IMR-90 (cell line): ENCODE measurements at regions not wholly inside any gene's neighbourhood (a gene's known extent, or its start where the extent isn't known, plus 50 kb on each side); places are given as distances from the start of the nearest gene placed in this dataset.
"Not testable (repeated sequence)": the region's sequence is repeated elsewhere in the genome, so short reads cannot be mapped to it uniquely, and the experiment has no call there.

ENCODE experiments used
- ATAC-seq: fragments of 200-7000 bp; cut with Tn5 transposase; 2 replicates; pipeline ENCODE4 v1.9.1; 2020; ENCODE audit warnings: low read depth, mild to moderate bottlenecking, moderate library complexity
- BruUV-seq: library from RNA; stranded (reverse); fragments of 400-500 nt; replicated peaks from 2 replicates; lab custom pipeline; 2021; lab: Mats Ljungman, UMichigan
- CTCF ChIA-PET: fragments of 300-600 bp; formaldehyde crosslinking; extraction: SDS; loops from one replicate; lab custom pipeline; 2021; ENCODE audit warnings: antibody characterized with exemption; lab: Yijun Ruan, JAX
- POLR2A ChIA-PET: fragments of 300-600 bp; sonication (Branson Sonifier 250); formaldehyde crosslinking; loops from one replicate; lab custom pipeline; 2022; ENCODE audit warnings: antibody characterized with exemption; ENCODE audit not compliant: unreplicated experiment; lab: Charles Lee
- DNase-seq: peaks from one replicate; pipeline ENCODE4 v3.0.0; 2013
- H2AFZ ChIP-seq: replicated peaks from 2 replicates; pipeline ENCODE3; 2013; ENCODE audit warnings: low read length, mild to moderate bottlenecking; ENCODE audit not compliant: poor library complexity
- H2AK5ac ChIP-seq: 2 replicates; pipeline ENCODE4 v1.6.1; 2013; ENCODE audit warnings: low read depth, low read length, inconsistent platforms
- H2AK9ac ChIP-seq: replicated peaks from 2 replicates; pipeline ENCODE3; 2013; ENCODE audit warnings: mild to moderate bottlenecking, low read depth, low read length, moderate library complexity; ENCODE audit not compliant: poor library complexity
- H2BK120ac ChIP-seq: 2 replicates; pipeline ENCODE4 v1.6.1; 2013; ENCODE audit warnings: low read depth, low read length, inconsistent platforms
- H2BK15ac ChIP-seq: 3 replicates; pipeline ENCODE4 v1.6.1; 2013; ENCODE audit warnings: low read depth, low read length, inconsistent platforms
- H2BK20ac ChIP-seq: 2 replicates; pipeline ENCODE4 v1.6.1; 2013; ENCODE audit warnings: low read depth, mild to moderate bottlenecking, inconsistent platforms, low read length, moderate library complexity
- H2BK5ac ChIP-seq: 2 replicates; pipeline ENCODE4 v1.6.1; 2013; ENCODE audit warnings: mild to moderate bottlenecking, low read depth, low read length, inconsistent platforms; ENCODE audit not compliant: poor library complexity, severe bottlenecking
- H3K14ac ChIP-seq: replicated peaks from 2 replicates; pipeline ENCODE4 v1.6.1; 2013; ENCODE audit warnings: low read depth, low read length, inconsistent platforms
- H3K18ac ChIP-seq: 2 replicates; pipeline ENCODE4 v1.6.1; 2013; ENCODE audit warnings: low read depth, low read length, control low read depth
- H3K23ac ChIP-seq: 2 replicates; pipeline ENCODE4 v1.6.1; 2013; ENCODE audit warnings: low read depth, low read length, inconsistent platforms
- H3K27ac ChIP-seq: 2 replicates; pipeline ENCODE4 v1.5.1; 2013; ENCODE audit warnings: mild to moderate bottlenecking, control low read depth, low read length; ENCODE audit not compliant: insufficient read depth
- H3K27me3 ChIP-seq: 2 replicates; pipeline ENCODE4 v1.6.1; 2013; ENCODE audit warnings: low read length; ENCODE audit not compliant: control insufficient read depth, insufficient read depth
- H3K36me3 ChIP-seq: 2 replicates; pipeline ENCODE4 v1.6.1; 2013; ENCODE audit warnings: low read length, mixed read lengths; ENCODE audit not compliant: control insufficient read depth, insufficient read depth
- H3K4ac ChIP-seq: 2 replicates; pipeline ENCODE4 v1.6.1; 2013; ENCODE audit warnings: low read depth, low read length, inconsistent platforms
- H3K4me1 ChIP-seq: 2 replicates; pipeline ENCODE4 v1.6.1; 2013; ENCODE audit warnings: low read length, mixed read lengths; ENCODE audit not compliant: control insufficient read depth, insufficient read depth
- H3K4me2 ChIP-seq: 2 replicates; pipeline ENCODE4 v1.6.1; 2013; ENCODE audit warnings: low read depth, mild to moderate bottlenecking, control low read depth, low read length, moderate library complexity
- H3K4me3 ChIP-seq: 2 replicates; pipeline ENCODE4 v1.5.1; 2013; ENCODE audit warnings: low read depth, mild to moderate bottlenecking, control low read depth, low read length, moderate library complexity; ENCODE audit not compliant: insufficient read depth
- H3K56ac ChIP-seq: 2 replicates; pipeline ENCODE4 v1.6.1; 2013; ENCODE audit warnings: low read length, inconsistent platforms; ENCODE audit not compliant: insufficient read depth; ENCODE audit errors: extremely low read depth
- H3K79me1 ChIP-seq, 2 experiments: 2 replicates each; pipeline ENCODE4 v1.6.1; 2013; ENCODE audit warnings: low read length in 2 of 2, inconsistent platforms in 1 of 2, low read depth in 1 of 2
- H3K9ac ChIP-seq: 2 replicates; pipeline ENCODE4 v1.6.1; 2013; ENCODE audit warnings: low read depth, low read length, control low read depth
- H3K9me1 ChIP-seq: 2 replicates; pipeline ENCODE4 v1.6.1; 2013; ENCODE audit warnings: low read length, inconsistent platforms; ENCODE audit not compliant: insufficient read depth
- H3K9me3 ChIP-seq: 2 replicates; pipeline ENCODE4 v1.6.1; 2013; ENCODE audit warnings: low read length; ENCODE audit not compliant: control insufficient read depth, insufficient read depth
- H4K20me1 ChIP-seq: 2 replicates; pipeline ENCODE4 v1.6.1; 2013; ENCODE audit warnings: low read length, inconsistent platforms; ENCODE audit not compliant: insufficient read depth
- H4K5ac ChIP-seq: 2 replicates; pipeline ENCODE4 v1.6.1; 2013; ENCODE audit warnings: mild to moderate bottlenecking, low read depth, low read length, control low read depth
- H4K8ac ChIP-seq, 2 experiments: 2 replicates each; pipeline ENCODE4 v1.6.1; 2013; ENCODE audit warnings: low read depth in 2 of 2, low read length in 2 of 2, control low read depth in 1 of 2, inconsistent platforms in 1 of 2
- H4K91ac ChIP-seq: 2 replicates; pipeline ENCODE4 v1.6.1; 2013; ENCODE audit warnings: low read depth, low read length, inconsistent platforms; ENCODE audit not compliant: insufficient read depth
- ELK1 ChIP-seq: fragments of 150-350 bp; IDR thresholded peaks from 2 replicates; pipeline ENCODE4 v1.6.1; 2016; ENCODE audit warnings: low read depth, mild to moderate bottlenecking, low read length, moderate library complexity, borderline replicate concordance
- FOS ChIP-seq: fragments of 150-350 bp; IDR thresholded peaks from 2 replicates; pipeline ENCODE4 v1.6.1; 2016; ENCODE audit warnings: low read depth, low read length
- MAZ ChIP-seq: IDR thresholded peaks from 2 replicates; pipeline ENCODE4 v1.6.1; 2012; ENCODE audit warnings: low read depth, mild to moderate bottlenecking, low read length, improper control_type of control experiment, moderate library complexity, borderline replicate concordance
- MXI1 ChIP-seq: IDR thresholded peaks from 2 replicates; pipeline ENCODE4 v1.6.1; 2012; ENCODE audit warnings: low read depth, mild to moderate bottlenecking, low read length, moderate library complexity, borderline replicate concordance
- NFE2L2 ChIP-seq: fragments of 150-350 bp; IDR thresholded peaks from 2 replicates; pipeline ENCODE4 v1.6.1; 2016; ENCODE audit warnings: low read depth, mild to moderate bottlenecking, low read length
- POLR2A ChIP-seq: IDR thresholded peaks from 2 replicates; pipeline ENCODE4 v1.6.1; 2012; ENCODE audit warnings: mild to moderate bottlenecking, low read depth, low read length
- RFX5 ChIP-seq: IDR thresholded peaks from 2 replicates; pipeline ENCODE4 v1.8.0; 2012; ENCODE audit warnings: low read depth, mild to moderate bottlenecking, low read length, moderate library complexity
- SMC3 ChIP-seq: fragments of 150-350 bp; IDR thresholded peaks from 2 replicates; pipeline ENCODE4 v1.6.1; 2016; ENCODE audit warnings: low read depth, mild to moderate bottlenecking, antibody characterized with exemption, low read length, moderate library complexity
- WGBS, 2 experiments: methylation state at CpG; one replicate each; pipeline versions ENCODE4 v1.1.5 to v1.1.7; 2013; ENCODE audit warnings: missing lambda C conversion rate in 2 of 2; ENCODE audit not compliant: insufficient read length in 1 of 2; ENCODE audit errors: extremely low coverage in 2 of 2; 5-methylcytosine and 5-hydroxymethylcytosine counted together
- dilution Hi-C: fragments of 300-500 bp; cut with HindIII; formaldehyde crosslinking; loops from one replicate; pipeline ENCODE4 v1.14.3; 2018; ENCODE audit warnings: low sequenced_read_pairs; ENCODE audit not compliant: unreplicated experiment
- in situ Hi-C: fragments of 300-500 bp; cut with MboI; formaldehyde crosslinking; loops from 3 replicates; pipeline ENCODE4 v1.14.3; 2019; ENCODE audit warnings: low sequenced_read_pairs, inconsistent platforms, mixed read lengths
- intact Hi-C: fragments of 100-400 bp; cut with micrococcal nuclease; formaldehyde crosslinking; loops from 2 replicates; pipeline ENCODE4 v1.10.0; 2022

- Histone ChIP-seq H3K56ac (no peak overlapping the region), H2BK5ac (no peak overlapping the region), H4K5ac (no peak overlapping the region), H2AK9ac (no peak overlapping the region), H3K9me3 (no peaks in the 10 kb centered on the region), H3K27ac (no peak overlapping the region), H3K23ac (no peak overlapping the region), H3K4me3 (no peak overlapping the region), H3K4me2 (no peak overlapping the region), H3K9me1 (no peaks in the 10 kb centered on the region; the same call in 1 of the 2 replicates), H3K9ac (no peak overlapping the region), H3K79me1 (no peaks in the 10 kb centered on the region), H3K4ac (no peak overlapping the region), H3K14ac (no peak overlapping the region), H3K27me3 (no peaks in the 10 kb centered on the region), H4K20me1 (no peaks in the 10 kb centered on the region), H2AFZ (no peak overlapping the region), H4K8ac (no peak overlapping the region), H3K36me3 (no peaks in the 10 kb centered on the region), H2BK15ac (no peak overlapping the region), H2BK120ac (no peak overlapping the region), H4K91ac (no peak overlapping the region), H2BK20ac (no peak overlapping the region), H2AK5ac (no peak overlapping the region), H3K4me1 (no peaks in the 10 kb centered on the region), H3K18ac (no peak overlapping the region)
- TF ChIP-seq FOS = no peak
- no peak for TF ChIP-seq RFX5
- TF ChIP-seq SMC3 = no peak
- TF ChIP-seq NFE2L2 = no peak
- TF ChIP-seq POLR2A = no peak
- TF ChIP-seq MXI1 = no peak
- TF ChIP-seq MAZ = no peak
- TF ChIP-seq ELK1 = no peak
- intact Hi-C loops (no loop called here), in situ Hi-C loops (no loop called here), dilution Hi-C loops (no loop called here)
- POLR2A ChIA-PET = no interaction called here
- no TSS peak for BruUV-seq
- DNase-seq = no peak
- no peak for ATAC-seq
- CTCF ChIA-PET = no interaction called here
- WGBS, 2 experiments = no CpG with 5 or more reads among the region's 6 CpGs
Measured at GRCh38 chr10:6795541-6795940, 215.5 kb upstream of the PRKCQ start.

DNA sequence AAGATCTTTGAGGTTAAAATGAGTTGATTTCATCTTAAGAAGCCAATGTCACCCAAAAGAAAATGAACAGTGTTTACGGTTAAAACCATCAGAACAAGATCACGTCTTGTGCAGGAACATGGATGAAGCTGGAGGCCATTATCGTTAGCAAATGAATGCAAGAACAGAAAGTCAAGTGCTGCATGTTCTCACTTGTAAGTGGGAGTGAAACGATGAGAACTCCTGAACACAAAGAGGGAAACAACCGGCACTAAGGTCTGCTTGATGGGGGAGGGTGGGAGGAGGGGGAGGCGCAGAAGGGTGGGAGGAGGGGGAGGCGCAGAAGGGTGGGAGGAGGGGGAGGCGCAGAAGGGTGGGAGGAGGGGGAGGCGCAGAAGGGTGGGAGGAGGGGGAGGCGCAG, 214.8 kb upstream of the PRKCQ start:
- dilution Hi-C loops, H2AK5ac ChIP-seq, H4K20me1 ChIP-seq, H4K8ac ChIP-seq, H3K4ac ChIP-seq, H2BK120ac ChIP-seq, H3K27me3 ChIP-seq, H2BK20ac ChIP-seq, H2AK9ac ChIP-seq, H3K4me1 ChIP-seq, intact Hi-C loops, H3K79me1 ChIP-seq, ATAC-seq, H3K23ac ChIP-seq, BruUV-seq, H4K5ac ChIP-seq, H3K9me1 ChIP-seq, H3K4me3 ChIP-seq, H2AFZ ChIP-seq, in situ Hi-C loops, H2BK15ac ChIP-seq, H3K18ac ChIP-seq, H4K91ac ChIP-seq, CTCF ChIA-PET, H3K9ac ChIP-seq, H2BK5ac ChIP-seq, DNase-seq, H3K56ac ChIP-seq, H3K4me2 ChIP-seq, H3K9me3 ChIP-seq, H3K27ac ChIP-seq, H3K36me3 ChIP-seq, H3K14ac ChIP-seq, POLR2A ChIA-PET: not testable (repeated sequence)
- no CpG with 5 or more reads among the region's 10 CpGs for WGBS, 2 experiments
